HCT116 (cell line): ENCODE measurements at regions not wholly inside any gene's neighbourhood (a gene's known extent, or its start where the extent isn't known, plus 50 kb on each side); places are given as distances from the start of the nearest gene placed in this dataset.

Source experiments
- POLR2AphosphoS5 ChIP-seq: IDR thresholded peaks from 2 replicates; pipeline ENCODE4 v1.6.1; 2011; ENCODE audit warnings: mild to moderate bottlenecking, low read depth, low read length, moderate library complexity
- ZBTB33 ChIP-seq: IDR thresholded peaks from 2 replicates; pipeline ENCODE4 v1.6.1; 2011; ENCODE audit warnings: mild to moderate bottlenecking, low read length, moderate library complexity; ENCODE audit not compliant: insufficient replicate concordance; ENCODE audit errors: extremely low read depth
- ZFX ChIP-seq: fragments of 450-650 bp; IDR thresholded peaks from 2 replicates; pipeline ENCODE4 v1.6.1; 2017
- ZNF274 ChIP-seq: fragments of 200-500 bp; sonication (Bioruptor generic); IDR thresholded peaks from 2 replicates; pipeline ENCODE4 v1.6.1; 2014; ENCODE audit warnings: mild to moderate bottlenecking, low read depth, low read length, inconsistent platforms

GRCh38 chr11:98967005-98967404 is 53.7 kb upstream of the CNTN5 start (continued):
- no peak for TF ChIP-seq POLR2AphosphoS5
- TF ChIP-seq ZBTB33, result no peak
- no peak for TF ChIP-seq ZNF274
- TF ChIP-seq ZFX, result no peak
